Mucosa of descending colon (tissue), 3 donors: ENCODE measurements at regions not wholly inside any gene's neighbourhood (a gene's known extent, or its start where the extent isn't known, plus 50 kb on each side); places are given as distances from the start of the nearest gene placed in this dataset.

Source experiments
- ATAC-seq: fragments of 200-7000 bp; cut with Tn5 transposase; one replicate; pipeline ENCODE4 v1.9.1; 2020; ENCODE audit warnings: mild to moderate bottlenecking, moderate library complexity
- DNase-seq, 3 donors: peaks; one replicate each; pipeline ENCODE4 v3.0.0-alpha.2; 2020
- H3K36me3 ChIP-seq: fragments of 200-600 bp; one replicate; pipeline ENCODE4 v1.8.0; 2021; ENCODE audit warnings: low read depth, mild to moderate bottlenecking
- H3K4me1 ChIP-seq: fragments of 200-600 bp; one replicate; pipeline ENCODE4 v1.8.0; 2021; ENCODE audit warnings: low read depth, mild to moderate bottlenecking
- H3K4me3 ChIP-seq: fragments of 200-600 bp; one replicate; pipeline ENCODE4 v1.8.0; 2021; ENCODE audit warnings: mild to moderate bottlenecking
- H3K9me3 ChIP-seq: fragments of 200-600 bp; one replicate; pipeline ENCODE4 v1.8.0; 2021; ENCODE audit warnings: mild to moderate bottlenecking
- CTCF ChIP-seq: fragments of 200-600 bp; IDR thresholded peaks from one replicate; pipeline ENCODE4 v1.8.0; 2022; ENCODE audit warnings: antibody characterized with exemption, mild to moderate bottlenecking
- intact Hi-C, 2 donors: fragments of 100-400 bp; cut with DNase I in 1 of 2; cut with micrococcal nuclease in 1 of 2; formaldehyde crosslinking; loops; one replicate each; pipeline versions ENCODE4 v1.11.0 to v1.11.1; 2022; cut with DNase I, micrococcal nuclease
- donor health status: DM: no; HTN: no; CAD: no; lungs with moderate emphysema.
- donor health status: DM: no; HTN: no; CAD: no.
- donor health status: DM: no; HTN: yes; CAD: no.

GRCh38 chr2:204191574-204191973, 255.0 kb downstream of the ICOS start:
- ATAC-seq (no peak), DNase-seq (no peak)
- Histone ChIP-seq H3K36me3 (no peaks in the 10 kb centered on the region), H3K4me3 (no peak overlapping the region), H3K9me3 (no peaks in the 10 kb centered on the region), H3K4me1 (no peaks in the 10 kb centered on the region)
- no peak for TF ChIP-seq CTCF
- intact Hi-C loops = no loop called here

GRCh38 chr2:204195498-204195897, 258.9 kb downstream of the ICOS start:
- DNase-seq (no peak), ATAC-seq (no peak)
- H3K4me1 ChIP-seq = no peaks in the 10 kb centered on the region
- intact Hi-C loops = no loop called here
- no peak overlapping the region for H3K4me3 ChIP-seq
- no peaks in the 10 kb centered on the region for H3K36me3 ChIP-seq
- TF ChIP-seq CTCF = no peak
- no peaks in the 10 kb centered on the region for H3K9me3 ChIP-seq

GRCh38 chr2:204197336-204198005, 260.9 kb downstream of the ICOS start:
- intact Hi-C loops = no loop called here
- no peak overlapping the region for H3K4me3 ChIP-seq
- no peaks in the 10 kb centered on the region for H3K9me3 ChIP-seq
- no peak for TF ChIP-seq CTCF
- no peak for ATAC-seq
- no peaks in the 10 kb centered on the region for H3K36me3 ChIP-seq
- no peak for DNase-seq
- H3K4me1 ChIP-seq = no peaks in the 10 kb centered on the region

- ATAC-seq = peak; percentile 13
- no peak for DNase-seq
- intact Hi-C loops = no loop called here
- no peak for TF ChIP-seq CTCF
- Histone ChIP-seq H3K4me1 (no peaks in the 10 kb centered on the region), H3K9me3 (no peaks in the 10 kb centered on the region), H3K36me3 (no peaks in the 10 kb centered on the region), H3K4me3 (no peak overlapping the region)
These were observed 262.8 kb downstream of the ICOS start for GRCh38 chr2:204199357-204199756.

- no peak for ATAC-seq
- no peak for TF ChIP-seq CTCF
- no peaks in the 10 kb centered on the region for H3K4me1 ChIP-seq
These were observed 264.9 kb downstream of the ICOS start for GRCh38 chr2:204201507-204201906.

GRCh38 chr2:204202253-204202652, 265.7 kb downstream of the ICOS start:
- ATAC-seq (no peak), DNase-seq (no peak)
- no peaks in the 10 kb centered on the region for H3K36me3 ChIP-seq
- no peaks in the 10 kb centered on the region for H3K9me3 ChIP-seq
- H3K4me3 ChIP-seq = no peak overlapping the region
- H3K4me1 ChIP-seq = no peaks in the 10 kb centered on the region
- intact Hi-C loops = no loop called here
- TF ChIP-seq CTCF = no peak

More at GRCh38 chr2:204201507-204201906, 264.9 kb downstream of the ICOS start:
- no peaks in the 10 kb centered on the region for H3K36me3 ChIP-seq
- intact Hi-C loops = no loop called here
- no peak overlapping the region for H3K4me3 ChIP-seq
- DNase-seq = no peak
- no peaks in the 10 kb centered on the region for H3K9me3 ChIP-seq
